IMR-90 (cell line): ENCODE measurements at regions not wholly inside any gene's neighbourhood (a gene's known extent, or its start where the extent isn't known, plus 50 kb on each side); places are given as distances from the start of the nearest gene placed in this dataset.

Source experiments
- ATAC-seq: fragments of 200-7000 bp; cut with Tn5 transposase; 2 replicates; pipeline ENCODE4 v1.9.1; 2020; ENCODE audit warnings: low read depth, mild to moderate bottlenecking, moderate library complexity
- BruUV-seq: library from RNA; stranded (reverse); fragments of 400-500 nt; replicated peaks from 2 replicates; lab custom pipeline; 2021; lab: Mats Ljungman, UMichigan
- CTCF ChIA-PET: fragments of 300-600 bp; formaldehyde crosslinking; extraction: SDS; loops from one replicate; lab custom pipeline; 2021; ENCODE audit warnings: antibody characterized with exemption; lab: Yijun Ruan, JAX
- POLR2A ChIA-PET: fragments of 300-600 bp; sonication (Branson Sonifier 250); formaldehyde crosslinking; loops from one replicate; lab custom pipeline; 2022; ENCODE audit warnings: antibody characterized with exemption; ENCODE audit not compliant: unreplicated experiment; lab: Charles Lee
- DNase-seq: peaks from one replicate; pipeline ENCODE4 v3.0.0; 2013
- H2AFZ ChIP-seq: replicated peaks from 2 replicates; pipeline ENCODE3; 2013; ENCODE audit warnings: low read length, mild to moderate bottlenecking; ENCODE audit not compliant: poor library complexity
- H2AK5ac ChIP-seq: 2 replicates; pipeline ENCODE4 v1.6.1; 2013; ENCODE audit warnings: low read depth, low read length, inconsistent platforms
- H2AK9ac ChIP-seq: replicated peaks from 2 replicates; pipeline ENCODE3; 2013; ENCODE audit warnings: mild to moderate bottlenecking, low read depth, low read length, moderate library complexity; ENCODE audit not compliant: poor library complexity
- H2BK120ac ChIP-seq: 2 replicates; pipeline ENCODE4 v1.6.1; 2013; ENCODE audit warnings: low read depth, low read length, inconsistent platforms
- H2BK15ac ChIP-seq: 3 replicates; pipeline ENCODE4 v1.6.1; 2013; ENCODE audit warnings: low read depth, low read length, inconsistent platforms
- H2BK20ac ChIP-seq: 2 replicates; pipeline ENCODE4 v1.6.1; 2013; ENCODE audit warnings: low read depth, mild to moderate bottlenecking, inconsistent platforms, low read length, moderate library complexity
- H2BK5ac ChIP-seq: 2 replicates; pipeline ENCODE4 v1.6.1; 2013; ENCODE audit warnings: mild to moderate bottlenecking, low read depth, low read length, inconsistent platforms; ENCODE audit not compliant: poor library complexity, severe bottlenecking
- H3K14ac ChIP-seq: replicated peaks from 2 replicates; pipeline ENCODE4 v1.6.1; 2013; ENCODE audit warnings: low read depth, low read length, inconsistent platforms
- H3K18ac ChIP-seq: 2 replicates; pipeline ENCODE4 v1.6.1; 2013; ENCODE audit warnings: low read depth, low read length, control low read depth
- H3K23ac ChIP-seq: 2 replicates; pipeline ENCODE4 v1.6.1; 2013; ENCODE audit warnings: low read depth, low read length, inconsistent platforms
- H3K27ac ChIP-seq: 2 replicates; pipeline ENCODE4 v1.5.1; 2013; ENCODE audit warnings: mild to moderate bottlenecking, control low read depth, low read length; ENCODE audit not compliant: insufficient read depth
- H3K27me3 ChIP-seq: 2 replicates; pipeline ENCODE4 v1.6.1; 2013; ENCODE audit warnings: low read length; ENCODE audit not compliant: control insufficient read depth, insufficient read depth
- H3K36me3 ChIP-seq: 2 replicates; pipeline ENCODE4 v1.6.1; 2013; ENCODE audit warnings: low read length, mixed read lengths; ENCODE audit not compliant: control insufficient read depth, insufficient read depth
- H3K4ac ChIP-seq: 2 replicates; pipeline ENCODE4 v1.6.1; 2013; ENCODE audit warnings: low read depth, low read length, inconsistent platforms
- H3K4me1 ChIP-seq: 2 replicates; pipeline ENCODE4 v1.6.1; 2013; ENCODE audit warnings: low read length, mixed read lengths; ENCODE audit not compliant: control insufficient read depth, insufficient read depth
- H3K4me2 ChIP-seq: 2 replicates; pipeline ENCODE4 v1.6.1; 2013; ENCODE audit warnings: low read depth, mild to moderate bottlenecking, control low read depth, low read length, moderate library complexity
- H3K4me3 ChIP-seq: 2 replicates; pipeline ENCODE4 v1.5.1; 2013; ENCODE audit warnings: low read depth, mild to moderate bottlenecking, control low read depth, low read length, moderate library complexity; ENCODE audit not compliant: insufficient read depth
- H3K56ac ChIP-seq: 2 replicates; pipeline ENCODE4 v1.6.1; 2013; ENCODE audit warnings: low read length, inconsistent platforms; ENCODE audit not compliant: insufficient read depth; ENCODE audit errors: extremely low read depth
- H3K79me1 ChIP-seq, 2 experiments: 2 replicates each; pipeline ENCODE4 v1.6.1; 2013; ENCODE audit warnings: low read length in 2 of 2, inconsistent platforms in 1 of 2, low read depth in 1 of 2
- H3K9ac ChIP-seq: 2 replicates; pipeline ENCODE4 v1.6.1; 2013; ENCODE audit warnings: low read depth, low read length, control low read depth
- H3K9me1 ChIP-seq: 2 replicates; pipeline ENCODE4 v1.6.1; 2013; ENCODE audit warnings: low read length, inconsistent platforms; ENCODE audit not compliant: insufficient read depth
- H3K9me3 ChIP-seq: 2 replicates; pipeline ENCODE4 v1.6.1; 2013; ENCODE audit warnings: low read length; ENCODE audit not compliant: control insufficient read depth, insufficient read depth
- H4K20me1 ChIP-seq: 2 replicates; pipeline ENCODE4 v1.6.1; 2013; ENCODE audit warnings: low read length, inconsistent platforms; ENCODE audit not compliant: insufficient read depth
- H4K5ac ChIP-seq: 2 replicates; pipeline ENCODE4 v1.6.1; 2013; ENCODE audit warnings: mild to moderate bottlenecking, low read depth, low read length, control low read depth
- H4K8ac ChIP-seq, 2 experiments: 2 replicates each; pipeline ENCODE4 v1.6.1; 2013; ENCODE audit warnings: low read depth in 2 of 2, low read length in 2 of 2, control low read depth in 1 of 2, inconsistent platforms in 1 of 2
- H4K91ac ChIP-seq: 2 replicates; pipeline ENCODE4 v1.6.1; 2013; ENCODE audit warnings: low read depth, low read length, inconsistent platforms; ENCODE audit not compliant: insufficient read depth
- BHLHE40 ChIP-seq: fragments of 150-350 bp; IDR thresholded peaks from 2 replicates; pipeline ENCODE4 v1.6.1; 2016; ENCODE audit warnings: mild to moderate bottlenecking, low read depth, low read length
- CEBPB ChIP-seq: IDR thresholded peaks from 2 replicates; pipeline ENCODE4 v1.6.1; 2012; ENCODE audit warnings: low read depth, low read length, improper control_type of control experiment
- CTCF ChIP-seq: conservative IDR thresholded peaks from 2 replicates; pipeline ENCODE4 v1.5.1; 2012; ENCODE audit warnings: mild to moderate bottlenecking, low read depth, low read length, improper control_type of control experiment
- ELK1 ChIP-seq: fragments of 150-350 bp; IDR thresholded peaks from 2 replicates; pipeline ENCODE4 v1.6.1; 2016; ENCODE audit warnings: low read depth, mild to moderate bottlenecking, low read length, moderate library complexity, borderline replicate concordance
- FOS ChIP-seq: fragments of 150-350 bp; IDR thresholded peaks from 2 replicates; pipeline ENCODE4 v1.6.1; 2016; ENCODE audit warnings: low read depth, low read length
- MXI1 ChIP-seq: IDR thresholded peaks from 2 replicates; pipeline ENCODE4 v1.6.1; 2012; ENCODE audit warnings: low read depth, mild to moderate bottlenecking, low read length, moderate library complexity, borderline replicate concordance
- NFE2L2 ChIP-seq: fragments of 150-350 bp; IDR thresholded peaks from 2 replicates; pipeline ENCODE4 v1.6.1; 2016; ENCODE audit warnings: low read depth, mild to moderate bottlenecking, low read length
- RAD21 ChIP-seq: IDR thresholded peaks from 2 replicates; pipeline ENCODE4 v1.6.1; 2012; ENCODE audit warnings: low read length, improper control_type of control experiment
- RCOR1 ChIP-seq: IDR thresholded peaks from 2 replicates; pipeline ENCODE4 v1.6.1; 2012; ENCODE audit warnings: mild to moderate bottlenecking, low read length, improper control_type of control experiment; ENCODE audit not compliant: insufficient replicate concordance
- SMC3 ChIP-seq: fragments of 150-350 bp; IDR thresholded peaks from 2 replicates; pipeline ENCODE4 v1.6.1; 2016; ENCODE audit warnings: low read depth, mild to moderate bottlenecking, antibody characterized with exemption, low read length, moderate library complexity
- WGBS, 2 experiments: methylation state at CpG; one replicate each; pipeline versions ENCODE4 v1.1.5 to v1.1.7; 2013; ENCODE audit warnings: missing lambda C conversion rate in 2 of 2; ENCODE audit not compliant: insufficient read length in 1 of 2; ENCODE audit errors: extremely low coverage in 2 of 2; 5-methylcytosine and 5-hydroxymethylcytosine counted together
- dilution Hi-C: fragments of 300-500 bp; cut with HindIII; formaldehyde crosslinking; loops from one replicate; pipeline ENCODE4 v1.14.3; 2018; ENCODE audit warnings: low sequenced_read_pairs; ENCODE audit not compliant: unreplicated experiment
- in situ Hi-C: fragments of 300-500 bp; cut with MboI; formaldehyde crosslinking; loops from 3 replicates; pipeline ENCODE4 v1.14.3; 2019; ENCODE audit warnings: low sequenced_read_pairs, inconsistent platforms, mixed read lengths
- intact Hi-C: fragments of 100-400 bp; cut with micrococcal nuclease; formaldehyde crosslinking; loops from 2 replicates; pipeline ENCODE4 v1.10.0; 2022

DNA sequence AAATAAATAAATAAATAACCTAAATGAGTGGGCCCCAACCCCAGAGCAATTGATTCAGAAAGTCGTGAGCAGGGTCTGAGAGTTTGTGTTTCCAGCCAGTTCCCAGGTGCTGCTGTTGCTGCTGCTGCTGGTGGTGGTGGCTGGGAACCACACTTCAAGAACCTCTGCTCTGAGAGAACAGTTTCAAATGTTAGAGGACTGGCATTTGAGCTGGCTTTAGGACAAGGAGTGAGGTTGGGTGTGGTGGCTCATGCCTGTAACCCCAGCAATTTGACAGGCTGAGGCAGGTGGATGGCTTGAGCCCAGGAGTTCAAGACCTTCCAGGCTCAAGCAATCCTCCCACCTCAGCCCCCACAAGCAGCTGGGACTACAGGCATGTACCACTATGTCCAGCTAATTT is 123.1 kb upstream of the UBE2E1 start:
- no CpG with 5 or more reads among the region's 1 CpG for WGBS, 2 experiments
- Histone ChIP-seq H2BK120ac (no peak overlapping the region), H3K9me3 (no peaks in the 10 kb centered on the region), H2BK5ac (no peak overlapping the region), H3K4me2 (no peak overlapping the region), H2AK5ac (no peak overlapping the region), H3K9ac (no peak overlapping the region), H2AK9ac (no peak overlapping the region), H4K91ac (no peak overlapping the region), H3K27me3 (no peaks in the 10 kb centered on the region), H2BK15ac (no peak overlapping the region), H3K23ac (no peak overlapping the region), H3K79me1 (no peaks in the 10 kb centered on the region), H3K36me3 (no peaks in the 10 kb centered on the region), H4K20me1 (peaks cover 3% of the 10 kb centered on the region), H2AFZ (no peak overlapping the region), H3K4me3 (no peak overlapping the region), H3K27ac (no peak overlapping the region), H3K18ac (no peak overlapping the region), H3K4ac (no peak overlapping the region), H3K4me1 (peaks cover 12% of the 10 kb centered on the region), H3K9me1 (peaks cover 3% of the 10 kb centered on the region), H3K14ac (no peak overlapping the region), H3K56ac (no peak overlapping the region), H2BK20ac (no peak overlapping the region), H4K5ac (no peak overlapping the region), H4K8ac (no peak overlapping the region)
- TF ChIP-seq CEBPB: no peak
- no peak for TF ChIP-seq MXI1
- TF ChIP-seq ELK1: no peak
- TF ChIP-seq BHLHE40: no peak
- no peak for TF ChIP-seq RAD21
- no peak for TF ChIP-seq CTCF
- no peak for TF ChIP-seq RCOR1
- TF ChIP-seq SMC3: no peak
- no peak for TF ChIP-seq FOS
- TF ChIP-seq NFE2L2: no peak
- in situ Hi-C loops: no loop called here
- DNase-seq: no peak
- ATAC-seq: no peak
- BruUV-seq: no TSS peak
- intact Hi-C loops: no loop called here
- POLR2A ChIA-PET: no interaction called here
- CTCF ChIA-PET: no interaction called here
- dilution Hi-C loops: no loop called here
